ENCODE measurements at regions not wholly inside any gene's neighbourhood (a gene's known extent, or its start where the extent isn't known, plus 50 kb on each side); places are given as distances from the start of the nearest gene placed in this dataset.

- Mint-ChIP-seq H3K4me3 (no peak overlapping the region), H3K27me3 (ENCODE audit: low read depth in 3 of 3) (peaks cover 0 to 9% (median 0%) of the 10 kb centered on the region in 3 donors), H3K36me3 (no peaks in the 10 kb centered on the region), H3K9me3 (peaks cover 0 to 2% (median 0%) of the 10 kb centered on the region in 7 donors), H3K4me1 (no peaks in the 10 kb centered on the region), H3K27ac (no peak overlapping the region)
- no peak overlapping the region for H2AFZ ChIP-seq (ENCODE audit: insufficient read depth, low read depth, low read length, poor library complexity, severe bottlenecking)
- no peak overlapping the region for H3K27ac ChIP-seq (ENCODE audit: low read depth in 1 of 2, low read length in 2 of 2)
- H3K4me3 ChIP-seq (replicated peaks in 1 of 3; ENCODE audit: low read depth in 2 of 3, low read length in 3 of 3) = no peak overlapping the region
- no peak for DNase-seq
- no peaks in the 10 kb centered on the region for H3K4me1 ChIP-seq (ENCODE audit: control insufficient read depth in 1 of 2, insufficient read depth in 2 of 2, low read length in 2 of 2)
- no peak overlapping the region for H3K4me2 ChIP-seq (replicated peaks; ENCODE audit: extremely low read depth, low read length, poor library complexity, severe bottlenecking)
- no peaks in the 10 kb centered on the region for H4K20me1 ChIP-seq (ENCODE audit: insufficient read depth, low read length)
- H3K36me3 ChIP-seq (replicated peaks in 1 of 2; ENCODE audit: control insufficient read depth in 1 of 2, insufficient read depth in 2 of 2, low read length in 2 of 2) = no peaks in the 10 kb centered on the region
- no peaks in the 10 kb centered on the region for H3K79me2 ChIP-seq (ENCODE audit: insufficient read depth, low read length)
- peaks cover 1 to 6% of the 10 kb centered on the region in 2 donors for H3K9me3 ChIP-seq (replicated peaks in 1 of 2; ENCODE audit: control insufficient read depth in 1 of 2, insufficient read depth in 1 of 2, low read length in 2 of 2)
- intact Hi-C loops (cut with micrococcal nuclease) = no loop called here
- no peak overlapping the region for H3K9ac ChIP-seq (ENCODE audit: insufficient read depth, low read length, poor library complexity, severe bottlenecking)
- TF ChIP-seq, protein P1, sequence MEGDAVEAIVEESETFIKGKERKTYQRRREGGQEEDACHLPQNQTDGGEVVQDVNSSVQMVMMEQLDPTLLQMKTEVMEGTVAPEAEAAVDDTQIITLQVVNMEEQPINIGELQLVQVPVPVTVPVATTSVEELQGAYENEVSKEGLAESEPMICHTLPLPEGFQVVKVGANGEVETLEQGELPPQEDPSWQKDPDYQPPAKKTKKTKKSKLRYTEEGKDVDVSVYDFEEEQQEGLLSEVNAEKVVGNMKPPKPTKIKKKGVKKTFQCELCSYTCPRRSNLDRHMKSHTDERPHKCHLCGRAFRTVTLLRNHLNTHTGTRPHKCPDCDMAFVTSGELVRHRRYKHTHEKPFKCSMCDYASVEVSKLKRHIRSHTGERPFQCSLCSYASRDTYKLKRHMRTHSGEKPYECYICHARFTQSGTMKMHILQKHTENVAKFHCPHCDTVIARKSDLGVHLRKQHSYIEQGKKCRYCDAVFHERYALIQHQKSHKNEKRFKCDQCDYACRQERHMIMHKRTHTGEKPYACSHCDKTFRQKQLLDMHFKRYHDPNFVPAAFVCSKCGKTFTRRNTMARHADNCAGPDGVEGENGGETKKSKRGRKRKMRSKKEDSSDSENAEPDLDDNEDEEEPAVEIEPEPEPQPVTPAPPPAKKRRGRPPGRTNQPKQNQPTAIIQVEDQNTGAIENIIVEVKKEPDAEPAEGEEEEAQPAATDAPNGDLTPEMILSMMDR (IDR thresholded peaks at IDR 0.05) = no peak
- WGBS (ENCODE audit: insufficient coverage) = no CpG with 5 or more reads among the region's 3 CpGs
- H3K27me3 ChIP-seq (ENCODE audit: control insufficient read depth in 2 of 2, insufficient read depth in 2 of 2, low read length in 2 of 2) = no peaks in the 10 kb centered on the region
Observed at GRCh38 chr9:89249001-89249400, 62.0 kb upstream of the CKS2 start.

DNA sequence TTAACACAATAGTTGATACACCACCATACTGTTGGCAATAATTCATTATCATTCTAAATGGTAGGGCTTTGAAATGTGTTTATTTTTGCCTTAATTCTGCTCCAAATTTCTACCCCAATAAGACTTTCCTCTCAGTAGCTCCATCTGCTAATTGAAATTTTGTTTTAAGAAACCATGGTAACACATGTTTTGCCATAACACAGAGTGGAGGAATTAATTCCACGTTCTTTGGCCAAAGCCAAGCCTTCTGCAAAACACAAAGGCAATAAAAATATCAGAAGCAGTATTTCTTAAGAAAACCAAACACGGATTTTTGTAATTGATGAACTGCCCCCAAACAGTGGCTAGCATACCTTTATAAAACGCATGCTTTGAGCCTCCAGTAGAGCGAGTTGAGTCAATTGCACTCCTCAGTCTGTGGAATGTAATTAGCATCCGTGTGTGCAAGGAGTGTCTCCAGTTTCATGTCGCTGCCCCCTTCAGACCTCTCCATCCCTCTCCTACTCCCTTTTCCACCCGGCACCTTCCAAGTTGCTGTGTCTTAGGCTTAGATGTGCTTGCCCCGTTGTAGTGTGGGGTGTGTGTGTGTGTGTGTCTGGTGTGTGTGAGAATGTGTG lies 58.2 kb upstream of the CKS2 start:
- no peak overlapping the region for H3K4me2 ChIP-seq (replicated peaks; ENCODE audit: extremely low read depth, low read length, poor library complexity, severe bottlenecking)
- TF ChIP-seq, protein P1 (IDR thresholded peaks at IDR 0.05) = no peak
- H3K9me3 ChIP-seq (replicated peaks in 1 of 2; ENCODE audit: control insufficient read depth in 1 of 2, insufficient read depth in 1 of 2, low read length in 2 of 2) = peaks cover 5 to 8% of the 10 kb centered on the region in 2 donors
- no peaks in the 10 kb centered on the region for H3K27me3 ChIP-seq (ENCODE audit: control insufficient read depth in 2 of 2, insufficient read depth in 2 of 2, low read length in 2 of 2)
- H3K36me3 ChIP-seq (replicated peaks in 1 of 2; ENCODE audit: control insufficient read depth in 1 of 2, insufficient read depth in 2 of 2, low read length in 2 of 2) = no peaks in the 10 kb centered on the region
- no peaks in the 10 kb centered on the region for H3K79me2 ChIP-seq (ENCODE audit: insufficient read depth, low read length)
- H3K9ac ChIP-seq (ENCODE audit: insufficient read depth, low read length, poor library complexity, severe bottlenecking) = no peak overlapping the region
- intact Hi-C loops (cut with micrococcal nuclease) = no loop called here
- Mint-ChIP-seq H3K27me3 (ENCODE audit: low read depth in 3 of 3) (peaks cover 0 to 2% (median 0%) of the 10 kb centered on the region in 3 donors), H3K36me3 (no peaks in the 10 kb centered on the region), H3K4me1 (no peaks in the 10 kb centered on the region), H3K27ac (no peak overlapping the region), H3K9me3 (peaks cover 0 to 2% (median 0%) of the 10 kb centered on the region in 7 donors), H3K4me3 (no peak overlapping the region)
- H3K27ac ChIP-seq (ENCODE audit: low read depth in 1 of 2, low read length in 2 of 2) = no peak overlapping the region
- no peak overlapping the region for H3K4me3 ChIP-seq (replicated peaks in 1 of 3; ENCODE audit: low read depth in 2 of 3, low read length in 3 of 3)
- H2AFZ ChIP-seq (ENCODE audit: insufficient read depth, low read depth, low read length, poor library complexity, severe bottlenecking) = no peak overlapping the region
- H4K20me1 ChIP-seq (ENCODE audit: insufficient read depth, low read length) = no peaks in the 10 kb centered on the region
- 100% methylated on average over 1 of the region's 8 CpGs for WGBS (ENCODE audit: insufficient coverage)
- no peaks in the 10 kb centered on the region for H3K4me1 ChIP-seq (ENCODE audit: control insufficient read depth in 1 of 2, insufficient read depth in 2 of 2, low read length in 2 of 2)
- DNase-seq = no peak
